MM.1S (cell line): ENCODE measurements at regions not wholly inside any gene's neighbourhood (a gene's known extent, or its start where the extent isn't known, plus 50 kb on each side); places are given as distances from the start of the nearest gene placed in this dataset.

ENCODE experiments used
- DNase-seq: peaks from one replicate; pipeline ENCODE4 v3.0.0-alpha.2; 2015
- H2AFZ ChIP-seq: fragments of 300-600 bp; sonication (generic); 2 replicates; pipeline ENCODE4 v1.6.0; 2016; ENCODE audit warnings: antibody characterized with exemption, low read length
- H3F3A ChIP-seq: fragments of 300-600 bp; sonication (generic); 2 replicates; pipeline ENCODE4 v1.6.1; 2016; ENCODE audit warnings: mild to moderate bottlenecking, antibody characterized with exemption, low read length, moderate library complexity, mixed read lengths; ENCODE audit not compliant: insufficient read depth
- H3K27ac ChIP-seq: fragments of 300-600 bp; sonication (generic); 2 replicates; pipeline ENCODE4 v1.5.1; 2016; ENCODE audit warnings: mild to moderate bottlenecking, low read length
- H3K27me3 ChIP-seq: fragments of 300-600 bp; sonication (generic); replicated peaks from 2 replicates; pipeline ENCODE4 v1.6.0; 2016; ENCODE audit warnings: low read length; ENCODE audit not compliant: insufficient read depth
- H3K36me3 ChIP-seq: fragments of 300-600 bp; sonication (generic); replicated peaks from 2 replicates; pipeline ENCODE4 v1.6.1; 2016; ENCODE audit warnings: mild to moderate bottlenecking, low read length, mixed read lengths; ENCODE audit not compliant: insufficient read depth
- H3K4me1 ChIP-seq: fragments of 300-600 bp; sonication (generic); 2 replicates; pipeline ENCODE4 v1.6.1; 2016; ENCODE audit warnings: low read length, mixed read lengths
- H3K4me2 ChIP-seq: fragments of 300-600 bp; sonication (generic); 2 replicates; pipeline ENCODE4 v1.6.0; 2016; ENCODE audit warnings: low read depth, low read length
- H3K4me3 ChIP-seq: fragments of 300-600 bp; sonication (generic); 2 replicates; pipeline ENCODE4 v1.5.1; 2016; ENCODE audit warnings: low read length, mixed read lengths
- H3K79me2 ChIP-seq: fragments of 300-600 bp; sonication (generic); 2 replicates; pipeline ENCODE4 v1.6.1; 2016; ENCODE audit warnings: mixed run types, low read length, mixed read lengths
- H3K9ac ChIP-seq: fragments of 300-600 bp; sonication (generic); 2 replicates; pipeline ENCODE4 v1.6.1; 2016; ENCODE audit warnings: low read length, mixed read lengths
- H3K9me2 ChIP-seq: fragments of 300-600 bp; sonication (generic); replicated peaks from 2 replicates; pipeline ENCODE4 v1.6.1; 2016; ENCODE audit warnings: mild to moderate bottlenecking, low read length, mixed read lengths; ENCODE audit not compliant: insufficient read depth
- H3K9me3 ChIP-seq: fragments of 300-600 bp; sonication (generic); replicated peaks from 2 replicates; pipeline ENCODE4 v1.6.1; 2016; ENCODE audit warnings: mild to moderate bottlenecking, low read length, mixed read lengths; ENCODE audit not compliant: insufficient read depth
- H4K20me1 ChIP-seq: fragments of 300-600 bp; sonication (generic); 2 replicates; pipeline ENCODE4 v1.6.1; 2016; ENCODE audit warnings: mild to moderate bottlenecking, low read length, moderate library complexity, mixed read lengths; ENCODE audit not compliant: insufficient read depth
- EZH2 ChIP-seq: fragments of 300-600 bp; sonication (generic); optimal IDR thresholded peaks from 2 replicates; pipeline ENCODE3; 2017; ENCODE audit warnings: low read depth, mild to moderate bottlenecking, antibody characterized with exemption, low read length, mixed read lengths
- EZH2phosphoT487 ChIP-seq: fragments of 300-600 bp; sonication (generic); IDR thresholded peaks from 2 replicates; pipeline ENCODE4 v1.6.1; 2018; ENCODE audit warnings: antibody characterized with exemption, low read length
- TF ChIP-seq, protein P1 (sequence below): fragments of 300-600 bp; sonication (generic); IDR thresholded peaks from 2 replicates; pipeline ENCODE4 v1.5.1; 2016; ENCODE audit warnings: antibody characterized with exemption, low read length, mixed read lengths

DNA sequence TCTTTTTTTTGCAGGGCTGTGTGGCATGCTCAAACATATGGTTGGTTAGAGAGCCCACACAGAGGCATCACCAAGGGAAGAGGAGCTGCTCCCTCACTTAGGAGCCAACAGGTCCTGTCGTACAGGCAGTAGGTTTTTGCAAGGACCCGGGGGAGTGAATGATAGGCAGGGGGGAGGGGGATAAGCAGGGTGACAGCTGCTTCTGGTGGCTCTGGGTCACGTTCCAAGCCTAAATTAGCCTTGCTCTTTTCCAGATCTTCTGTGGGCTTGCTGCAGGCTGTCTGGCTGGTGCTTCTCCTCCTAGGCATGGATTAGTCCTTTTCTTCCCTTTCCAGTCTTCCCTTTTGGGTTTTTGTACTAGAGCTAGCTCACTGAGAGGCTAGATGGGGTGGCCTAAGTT, 117.7 kb upstream of the PODXL start:
- Histone ChIP-seq H3K4me2 (no peak overlapping the region), H4K20me1 (no peaks in the 10 kb centered on the region), H3K9me2 (no peaks in the 10 kb centered on the region), H3K27me3 (no peaks in the 10 kb centered on the region), H3K36me3 (no peaks in the 10 kb centered on the region), H3K79me2 (no peaks in the 10 kb centered on the region), H3K4me3 (no peak overlapping the region), H2AFZ (no peak overlapping the region), H3K4me1 (no peaks in the 10 kb centered on the region), H3F3A (no peaks in the 10 kb centered on the region), H3K9ac (no peak overlapping the region), H3K27ac (no peak overlapping the region), H3K9me3 (no peaks in the 10 kb centered on the region)
- DNase-seq: no peak
- TF ChIP-seq, protein P1, sequence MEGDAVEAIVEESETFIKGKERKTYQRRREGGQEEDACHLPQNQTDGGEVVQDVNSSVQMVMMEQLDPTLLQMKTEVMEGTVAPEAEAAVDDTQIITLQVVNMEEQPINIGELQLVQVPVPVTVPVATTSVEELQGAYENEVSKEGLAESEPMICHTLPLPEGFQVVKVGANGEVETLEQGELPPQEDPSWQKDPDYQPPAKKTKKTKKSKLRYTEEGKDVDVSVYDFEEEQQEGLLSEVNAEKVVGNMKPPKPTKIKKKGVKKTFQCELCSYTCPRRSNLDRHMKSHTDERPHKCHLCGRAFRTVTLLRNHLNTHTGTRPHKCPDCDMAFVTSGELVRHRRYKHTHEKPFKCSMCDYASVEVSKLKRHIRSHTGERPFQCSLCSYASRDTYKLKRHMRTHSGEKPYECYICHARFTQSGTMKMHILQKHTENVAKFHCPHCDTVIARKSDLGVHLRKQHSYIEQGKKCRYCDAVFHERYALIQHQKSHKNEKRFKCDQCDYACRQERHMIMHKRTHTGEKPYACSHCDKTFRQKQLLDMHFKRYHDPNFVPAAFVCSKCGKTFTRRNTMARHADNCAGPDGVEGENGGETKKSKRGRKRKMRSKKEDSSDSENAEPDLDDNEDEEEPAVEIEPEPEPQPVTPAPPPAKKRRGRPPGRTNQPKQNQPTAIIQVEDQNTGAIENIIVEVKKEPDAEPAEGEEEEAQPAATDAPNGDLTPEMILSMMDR: no peak
- TF ChIP-seq EZH2phosphoT487 (no peak), EZH2 (no peak)

DNA sequence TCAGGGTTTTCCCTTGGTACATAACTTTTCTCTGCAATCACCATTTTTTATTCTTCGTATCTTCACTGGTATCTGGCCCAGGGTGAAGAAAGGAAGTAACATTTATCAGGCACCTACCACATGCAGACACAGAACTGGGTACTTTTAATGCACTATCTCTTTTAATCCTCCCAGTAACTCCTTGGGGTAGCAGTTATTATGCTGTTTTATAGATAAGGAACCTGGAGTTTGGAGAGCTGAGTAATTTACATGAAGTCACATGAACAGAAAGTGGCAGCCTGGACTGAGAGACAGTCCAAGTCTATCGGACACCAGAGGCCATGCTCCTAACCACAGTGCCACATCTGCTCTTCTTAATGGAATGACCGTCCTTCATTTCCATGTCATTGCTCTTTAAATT, 117.1 kb upstream of the PODXL start:
- no peaks in the 10 kb centered on the region for H3F3A ChIP-seq
- TF ChIP-seq EZH2phosphoT487 (no peak), EZH2 (no peak)
- TF ChIP-seq, protein P1: no peak
- H4K20me1 ChIP-seq: no peaks in the 10 kb centered on the region
- no peak overlapping the region for H3K27ac ChIP-seq
- H3K4me2 ChIP-seq: no peak overlapping the region
- no peaks in the 10 kb centered on the region for H3K36me3 ChIP-seq
- H3K79me2 ChIP-seq: no peaks in the 10 kb centered on the region
- H2AFZ ChIP-seq: no peak overlapping the region
- DNase-seq: no peak
- H3K4me3 ChIP-seq: no peak overlapping the region
- no peaks in the 10 kb centered on the region for H3K27me3 ChIP-seq
- no peaks in the 10 kb centered on the region for H3K9me3 ChIP-seq
- H3K4me1 ChIP-seq: no peaks in the 10 kb centered on the region
- H3K9ac ChIP-seq: no peak overlapping the region
- H3K9me2 ChIP-seq: no peaks in the 10 kb centered on the region

DNA sequence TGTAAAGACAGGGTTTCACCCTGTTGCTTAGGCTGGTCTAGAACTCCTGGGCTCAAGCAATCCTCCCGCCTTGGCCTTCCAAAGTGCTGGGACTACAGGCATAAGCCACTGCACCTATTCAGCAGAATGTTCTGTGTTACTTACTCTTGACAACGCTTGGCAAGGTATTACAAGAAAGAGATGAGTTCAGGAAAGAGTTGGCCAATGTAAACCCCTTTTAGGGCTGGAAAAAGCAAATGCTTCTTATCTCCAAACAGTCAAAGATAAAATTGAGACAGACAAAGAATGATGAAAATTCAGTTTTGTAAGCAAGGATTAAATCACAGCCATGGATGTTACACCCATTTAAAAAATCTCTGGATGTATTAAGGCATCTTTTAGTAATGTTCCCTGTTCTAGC, 114.0 kb upstream of the PODXL start:
- Histone ChIP-seq H3K4me1 (no peaks in the 10 kb centered on the region), H3K27me3 (no peaks in the 10 kb centered on the region), H3K9ac (no peak overlapping the region), H2AFZ (no peak overlapping the region), H3K4me3 (no peak overlapping the region), H3K9me2 (no peaks in the 10 kb centered on the region), H3K9me3 (no peaks in the 10 kb centered on the region), H3K4me2 (no peak overlapping the region), H4K20me1 (no peaks in the 10 kb centered on the region), H3F3A (no peaks in the 10 kb centered on the region), H3K79me2 (no peaks in the 10 kb centered on the region), H3K36me3 (no peaks in the 10 kb centered on the region), H3K27ac (no peak overlapping the region)
- DNase-seq: no peak
- no peak for TF ChIP-seq EZH2
- TF ChIP-seq EZH2phosphoT487: no peak
- TF ChIP-seq, protein P1: no peak
